MCF 10A (cell line): ENCODE measurements at regions not wholly inside any gene's neighbourhood (a gene's known extent, or its start where the extent isn't known, plus 50 kb on each side); places are given as distances from the start of the nearest gene placed in this dataset.

Experiments used
- BruUV-seq: library from RNA; stranded (reverse); fragments of 400-500 nt; replicated peaks from 2 replicates; lab custom pipeline; 2021; lab: Mats Ljungman, UMichigan
- CTCF ChIA-PET: fragments of 300-600 bp; sonication (Branson Sonifier 250); formaldehyde crosslinking; extraction: SDS; loops from one replicate; lab custom pipeline; 2021; ENCODE audit warnings: antibody characterized with exemption, inconsistent platforms; lab: Yijun Ruan, JAX
- POLR2A ChIA-PET: fragments of 300-600, 350-650 bp; sonication (Branson Sonifier 250); formaldehyde crosslinking; extraction: SDS; loops from one replicate; lab custom pipeline; 2020; ENCODE audit warnings: antibody characterized with exemption, inconsistent platforms; lab: Yijun Ruan, JAX
- DNase-seq: peaks from one replicate; pipeline ENCODE4 v3.0.0-alpha.2; 2018; ENCODE audit not compliant: unreplicated experiment
- H3K27ac Mint-ChIP-seq: one replicate; pipeline ENCODE4 v1.8.0; 2022; ENCODE audit warnings: mild to moderate bottlenecking, low read depth, mixed read lengths; ENCODE audit not compliant: unreplicated experiment
- H3K27me3 Mint-ChIP-seq: one replicate; pipeline ENCODE4 v1.8.0; 2022; ENCODE audit warnings: mixed read lengths; ENCODE audit not compliant: insufficient read depth, unreplicated experiment
- H3K36me3 Mint-ChIP-seq: one replicate; pipeline ENCODE4 v1.8.0; 2022; ENCODE audit warnings: mild to moderate bottlenecking, moderate library complexity, mixed read lengths; ENCODE audit not compliant: insufficient read depth, unreplicated experiment
- H3K4me1 Mint-ChIP-seq: one replicate; pipeline ENCODE4 v1.8.0; 2022; ENCODE audit warnings: mixed read lengths; ENCODE audit not compliant: insufficient read depth, unreplicated experiment
- H3K4me3 Mint-ChIP-seq: one replicate; pipeline ENCODE4 v1.8.0; 2022; ENCODE audit warnings: mild to moderate bottlenecking, moderate library complexity, mixed read lengths; ENCODE audit not compliant: unreplicated experiment
- H3K9me3 Mint-ChIP-seq: one replicate; pipeline ENCODE4 v1.8.0; 2022; ENCODE audit warnings: mixed read lengths; ENCODE audit not compliant: unreplicated experiment
- CTCF ChIP-seq: fragments of 200-600 bp; IDR thresholded peaks from one replicate; pipeline ENCODE4 v1.8.0; 2022; ENCODE audit warnings: antibody characterized with exemption, mild to moderate bottlenecking; ENCODE audit not compliant: unreplicated experiment
- intact Hi-C: fragments of 100-400 bp; cut with micrococcal nuclease; formaldehyde crosslinking; loops from 2 replicates; pipeline ENCODE4 v1.14.1; 2022

GRCh38 chr2:186136860-186137259 is 349.2 kb upstream of the ZC3H15 start:
- H3K27ac Mint-ChIP-seq, result no peak overlapping the region
- ChIA-PET POLR2A (no interaction called here), CTCF (no interaction called here)
- BruUV-seq, result no TSS peak
- intact Hi-C loops, result no loop called here
- no peaks in the 10 kb centered on the region for H3K9me3 Mint-ChIP-seq
- H3K4me1 Mint-ChIP-seq, result no peaks in the 10 kb centered on the region
- H3K4me3 Mint-ChIP-seq, result no peak overlapping the region
- H3K27me3 Mint-ChIP-seq, result no peaks in the 10 kb centered on the region
- no peak for TF ChIP-seq CTCF
- DNase-seq, result no peak
- H3K36me3 Mint-ChIP-seq, result no peaks in the 10 kb centered on the region

- no peak overlapping the region for H3K4me3 Mint-ChIP-seq
- CTCF ChIA-PET, result interaction anchor here (0.6 kb wide), 1 partner anchor 32 kb away, joined by 3 read pairs; no protein-coding TSS in a partner anchor
- no peak for TF ChIP-seq CTCF
- H3K4me1 Mint-ChIP-seq, result no peaks in the 10 kb centered on the region
- H3K27me3 Mint-ChIP-seq, result no peaks in the 10 kb centered on the region
- no peaks in the 10 kb centered on the region for H3K36me3 Mint-ChIP-seq
- no TSS peak for BruUV-seq
- no peaks in the 10 kb centered on the region for H3K9me3 Mint-ChIP-seq
- intact Hi-C loops, result no loop called here
- DNase-seq, result no peak
- no peak overlapping the region for H3K27ac Mint-ChIP-seq
- POLR2A ChIA-PET, result no interaction called here
Measured at GRCh38 chr2:186138845-186139244, 347.2 kb upstream of the ZC3H15 start.

GRCh38 chr2:186159101-186159500 is 327.0 kb upstream of the ZC3H15 start:
- CTCF ChIA-PET, result no interaction called here
- POLR2A ChIA-PET, result no interaction called here
- no TSS peak for BruUV-seq
- Mint-ChIP-seq H3K4me1 (no peaks in the 10 kb centered on the region), H3K27ac (no peak overlapping the region), H3K36me3 (no peaks in the 10 kb centered on the region), H3K9me3 (peaks cover 8% of the 10 kb centered on the region), H3K4me3 (no peak overlapping the region), H3K27me3 (no peaks in the 10 kb centered on the region)
- no peak for TF ChIP-seq CTCF
- DNase-seq, result no peak
- intact Hi-C loops, result no loop called here

GRCh38 chr2:186164325-186164724 is 321.7 kb upstream of the ZC3H15 start:
- Mint-ChIP-seq H3K36me3 (no peaks in the 10 kb centered on the region), H3K27me3 (no peaks in the 10 kb centered on the region), H3K4me1 (no peaks in the 10 kb centered on the region), H3K4me3 (no peak overlapping the region), H3K9me3 (peaks cover 8% of the 10 kb centered on the region), H3K27ac (no peak overlapping the region)
- ChIA-PET CTCF (interaction anchor here (0.5 kb wide), 1 partner anchor 15 kb away, joined by 4 read pairs; no protein-coding TSS in a partner anchor), POLR2A (no interaction called here)
- intact Hi-C loops, result no loop called here
- TF ChIP-seq CTCF, result no peak
- BruUV-seq, result no TSS peak
- DNase-seq, result no peak
